MM.1S (cell line): ENCODE measurements at regions not wholly inside any gene's neighbourhood (a gene's known extent, or its start where the extent isn't known, plus 50 kb on each side); places are given as distances from the start of the nearest gene placed in this dataset.

Experiments used
- DNase-seq: peaks from one replicate; pipeline ENCODE4 v3.0.0-alpha.2; 2015
- H2AFZ ChIP-seq: fragments of 300-600 bp; sonication (generic); 2 replicates; pipeline ENCODE4 v1.6.0; 2016; ENCODE audit warnings: antibody characterized with exemption, low read length
- H3F3A ChIP-seq: fragments of 300-600 bp; sonication (generic); 2 replicates; pipeline ENCODE4 v1.6.1; 2016; ENCODE audit warnings: mild to moderate bottlenecking, antibody characterized with exemption, low read length, moderate library complexity, mixed read lengths; ENCODE audit not compliant: insufficient read depth
- H3K27ac ChIP-seq: fragments of 300-600 bp; sonication (generic); 2 replicates; pipeline ENCODE4 v1.5.1; 2016; ENCODE audit warnings: mild to moderate bottlenecking, low read length
- H3K27me3 ChIP-seq: fragments of 300-600 bp; sonication (generic); replicated peaks from 2 replicates; pipeline ENCODE4 v1.6.0; 2016; ENCODE audit warnings: low read length; ENCODE audit not compliant: insufficient read depth
- H3K36me3 ChIP-seq: fragments of 300-600 bp; sonication (generic); replicated peaks from 2 replicates; pipeline ENCODE4 v1.6.1; 2016; ENCODE audit warnings: mild to moderate bottlenecking, low read length, mixed read lengths; ENCODE audit not compliant: insufficient read depth
- H3K4me1 ChIP-seq: fragments of 300-600 bp; sonication (generic); 2 replicates; pipeline ENCODE4 v1.6.1; 2016; ENCODE audit warnings: low read length, mixed read lengths
- H3K4me2 ChIP-seq: fragments of 300-600 bp; sonication (generic); 2 replicates; pipeline ENCODE4 v1.6.0; 2016; ENCODE audit warnings: low read depth, low read length
- H3K4me3 ChIP-seq: fragments of 300-600 bp; sonication (generic); 2 replicates; pipeline ENCODE4 v1.5.1; 2016; ENCODE audit warnings: low read length, mixed read lengths
- H3K79me2 ChIP-seq: fragments of 300-600 bp; sonication (generic); 2 replicates; pipeline ENCODE4 v1.6.1; 2016; ENCODE audit warnings: mixed run types, low read length, mixed read lengths
- H3K9ac ChIP-seq: fragments of 300-600 bp; sonication (generic); 2 replicates; pipeline ENCODE4 v1.6.1; 2016; ENCODE audit warnings: low read length, mixed read lengths
- H3K9me2 ChIP-seq: fragments of 300-600 bp; sonication (generic); replicated peaks from 2 replicates; pipeline ENCODE4 v1.6.1; 2016; ENCODE audit warnings: mild to moderate bottlenecking, low read length, mixed read lengths; ENCODE audit not compliant: insufficient read depth
- H3K9me3 ChIP-seq: fragments of 300-600 bp; sonication (generic); replicated peaks from 2 replicates; pipeline ENCODE4 v1.6.1; 2016; ENCODE audit warnings: mild to moderate bottlenecking, low read length, mixed read lengths; ENCODE audit not compliant: insufficient read depth
- H4K20me1 ChIP-seq: fragments of 300-600 bp; sonication (generic); 2 replicates; pipeline ENCODE4 v1.6.1; 2016; ENCODE audit warnings: mild to moderate bottlenecking, low read length, moderate library complexity, mixed read lengths; ENCODE audit not compliant: insufficient read depth
- EZH2 ChIP-seq: fragments of 300-600 bp; sonication (generic); optimal IDR thresholded peaks from 2 replicates; pipeline ENCODE3; 2017; ENCODE audit warnings: low read depth, mild to moderate bottlenecking, antibody characterized with exemption, low read length, mixed read lengths
- EZH2phosphoT487 ChIP-seq: fragments of 300-600 bp; sonication (generic); IDR thresholded peaks from 2 replicates; pipeline ENCODE4 v1.6.1; 2018; ENCODE audit warnings: antibody characterized with exemption, low read length
- TF ChIP-seq, protein P1 (sequence below): fragments of 300-600 bp; sonication (generic); IDR thresholded peaks from 2 replicates; pipeline ENCODE4 v1.5.1; 2016; ENCODE audit warnings: antibody characterized with exemption, low read length, mixed read lengths

DNA sequence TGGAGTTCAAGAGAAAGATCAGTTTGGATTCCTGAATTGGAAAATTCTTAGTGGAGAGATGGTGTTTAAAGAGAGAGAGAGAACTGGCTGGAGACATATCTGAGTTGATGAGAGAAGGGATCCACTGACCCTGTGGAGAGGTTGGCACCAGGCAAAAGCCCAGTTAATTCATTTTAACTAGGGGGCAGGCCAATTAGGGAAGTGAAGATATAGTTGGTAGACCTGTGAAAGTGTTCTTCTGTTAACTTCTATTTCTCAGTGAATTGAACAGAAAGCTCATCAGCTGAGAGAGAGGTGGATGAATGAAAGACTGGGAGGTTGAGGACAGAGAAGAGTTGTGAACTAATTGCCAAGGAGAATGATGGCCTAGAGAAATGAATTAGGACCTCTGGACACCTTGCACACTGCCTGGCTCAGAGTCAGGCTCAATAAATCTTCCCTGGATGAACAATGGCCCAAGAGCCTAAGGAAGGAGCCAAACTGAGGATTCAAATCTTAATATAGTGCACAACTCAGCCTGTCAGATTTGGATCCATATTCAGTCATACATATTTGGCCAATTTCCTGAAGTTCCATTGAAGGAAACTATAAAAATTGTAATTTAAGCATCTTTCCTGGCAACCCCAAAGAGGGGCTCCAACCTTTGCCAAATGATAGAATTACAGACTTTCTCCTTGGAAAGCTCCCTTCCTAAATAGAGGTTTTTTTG, 82.2 kb upstream of the RMDN2 start:
- no peak overlapping the region for H3K4me3 ChIP-seq
- no peaks in the 10 kb centered on the region for H3K9me3 ChIP-seq
- no peaks in the 10 kb centered on the region for H3F3A ChIP-seq
- no peaks in the 10 kb centered on the region for H3K79me2 ChIP-seq
- H3K27me3 ChIP-seq, result peaks cover 23% of the 10 kb centered on the region
- TF ChIP-seq EZH2 (no peak), EZH2phosphoT487 (no peak)
- TF ChIP-seq, protein P1, sequence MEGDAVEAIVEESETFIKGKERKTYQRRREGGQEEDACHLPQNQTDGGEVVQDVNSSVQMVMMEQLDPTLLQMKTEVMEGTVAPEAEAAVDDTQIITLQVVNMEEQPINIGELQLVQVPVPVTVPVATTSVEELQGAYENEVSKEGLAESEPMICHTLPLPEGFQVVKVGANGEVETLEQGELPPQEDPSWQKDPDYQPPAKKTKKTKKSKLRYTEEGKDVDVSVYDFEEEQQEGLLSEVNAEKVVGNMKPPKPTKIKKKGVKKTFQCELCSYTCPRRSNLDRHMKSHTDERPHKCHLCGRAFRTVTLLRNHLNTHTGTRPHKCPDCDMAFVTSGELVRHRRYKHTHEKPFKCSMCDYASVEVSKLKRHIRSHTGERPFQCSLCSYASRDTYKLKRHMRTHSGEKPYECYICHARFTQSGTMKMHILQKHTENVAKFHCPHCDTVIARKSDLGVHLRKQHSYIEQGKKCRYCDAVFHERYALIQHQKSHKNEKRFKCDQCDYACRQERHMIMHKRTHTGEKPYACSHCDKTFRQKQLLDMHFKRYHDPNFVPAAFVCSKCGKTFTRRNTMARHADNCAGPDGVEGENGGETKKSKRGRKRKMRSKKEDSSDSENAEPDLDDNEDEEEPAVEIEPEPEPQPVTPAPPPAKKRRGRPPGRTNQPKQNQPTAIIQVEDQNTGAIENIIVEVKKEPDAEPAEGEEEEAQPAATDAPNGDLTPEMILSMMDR, result no peak
- no peaks in the 10 kb centered on the region for H3K36me3 ChIP-seq
- H3K9me2 ChIP-seq, result no peaks in the 10 kb centered on the region
- no peak overlapping the region for H3K4me2 ChIP-seq
- H3K9ac ChIP-seq, result no peak overlapping the region
- no peaks in the 10 kb centered on the region for H4K20me1 ChIP-seq
- no peaks in the 10 kb centered on the region for H3K4me1 ChIP-seq
- DNase-seq, result no peak
- no peak overlapping the region for H3K27ac ChIP-seq
- H2AFZ ChIP-seq, result no peak overlapping the region

DNA sequence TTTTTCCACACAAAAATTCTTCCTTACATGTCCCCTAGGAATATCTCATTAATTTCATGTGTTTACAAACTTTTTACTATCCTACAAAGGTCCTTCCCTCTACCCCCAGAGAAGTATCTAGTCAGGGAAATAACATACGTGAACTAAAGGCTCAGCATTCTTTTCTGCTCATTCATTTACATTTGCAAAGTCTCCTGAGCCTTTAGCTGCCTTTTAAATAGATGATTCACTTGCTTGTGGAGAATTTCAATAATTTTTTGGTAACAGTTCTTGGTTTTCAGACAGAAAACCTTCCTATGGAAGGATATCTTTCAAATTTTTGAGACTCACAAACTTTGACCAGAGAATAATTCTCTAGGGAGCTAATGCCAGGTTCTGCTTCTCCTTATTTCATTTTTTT, 81.5 kb upstream of the RMDN2 start:
- Histone ChIP-seq H3K9me2 (no peaks in the 10 kb centered on the region), H3K27ac (no peak overlapping the region), H3F3A (no peaks in the 10 kb centered on the region), H4K20me1 (no peaks in the 10 kb centered on the region), H2AFZ (no peak overlapping the region), H3K79me2 (no peaks in the 10 kb centered on the region), H3K9me3 (no peaks in the 10 kb centered on the region), H3K4me3 (no peak overlapping the region), H3K27me3 (peaks cover 30% of the 10 kb centered on the region), H3K36me3 (no peaks in the 10 kb centered on the region), H3K4me2 (no peak overlapping the region), H3K4me1 (no peaks in the 10 kb centered on the region), H3K9ac (no peak overlapping the region)
- TF ChIP-seq EZH2, result no peak
- TF ChIP-seq, protein P1, result no peak
- TF ChIP-seq EZH2phosphoT487, result no peak
- DNase-seq, result no peak

DNA sequence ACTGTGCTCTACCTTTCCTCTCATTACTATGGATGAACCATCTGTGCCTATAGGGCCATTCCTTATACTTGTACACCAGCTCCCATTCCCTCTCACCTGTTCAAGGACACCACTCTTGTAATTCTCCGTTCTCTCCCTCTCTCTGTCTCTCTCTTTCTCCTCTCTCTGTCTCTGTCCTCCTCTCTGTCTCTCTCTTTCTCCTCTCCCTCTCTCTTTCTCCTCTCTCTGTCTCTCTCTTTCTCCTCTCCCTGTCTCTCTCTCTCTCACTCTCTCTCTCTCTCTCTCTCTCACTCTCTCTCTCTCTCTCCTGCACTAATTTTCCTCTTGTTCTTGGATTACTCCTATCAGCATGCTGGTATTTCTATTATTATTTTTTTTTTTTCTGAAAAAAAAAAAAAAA, 78.9 kb upstream of the RMDN2 start:
- no peaks in the 10 kb centered on the region for H3K36me3 ChIP-seq
- H2AFZ ChIP-seq, result no peak overlapping the region
- H4K20me1 ChIP-seq, result no peaks in the 10 kb centered on the region
- H3K4me2 ChIP-seq, result no peak overlapping the region
- H3K27ac ChIP-seq, result no peak overlapping the region
- H3F3A ChIP-seq, result peaks cover 3% of the 10 kb centered on the region; the same call in 1 of the 2 replicates
- no peaks in the 10 kb centered on the region for H3K9me2 ChIP-seq
- H3K9ac ChIP-seq, result no peak overlapping the region
- H3K9me3 ChIP-seq, result no peaks in the 10 kb centered on the region
- H3K4me1 ChIP-seq, result peaks cover 3% of the 10 kb centered on the region; the same call in 1 of the 2 replicates
- peaks cover 54% of the 10 kb centered on the region for H3K27me3 ChIP-seq
- no peak for DNase-seq
- no peak overlapping the region for H3K4me3 ChIP-seq
- no peak for TF ChIP-seq EZH2
- no peak for TF ChIP-seq EZH2phosphoT487
- TF ChIP-seq, protein P1, result no peak
- H3K79me2 ChIP-seq, result no peaks in the 10 kb centered on the region
